Amygdala (tissue), 56 donors: ENCODE measurements at regions not wholly inside any gene's neighbourhood (a gene's known extent, or its start where the extent isn't known, plus 50 kb on each side); places are given as distances from the start of the nearest gene placed in this dataset.
"Not testable (repeated sequence)": the region's sequence is repeated elsewhere in the genome, so short reads cannot be mapped to it uniquely, and the experiment has no call there.

ENCODE experiments used
- DNase-seq, 56 donors: peaks; one replicate each; lab custom pipeline; 2025; lab: John Stamatoyannopoulos, UW

DNA sequence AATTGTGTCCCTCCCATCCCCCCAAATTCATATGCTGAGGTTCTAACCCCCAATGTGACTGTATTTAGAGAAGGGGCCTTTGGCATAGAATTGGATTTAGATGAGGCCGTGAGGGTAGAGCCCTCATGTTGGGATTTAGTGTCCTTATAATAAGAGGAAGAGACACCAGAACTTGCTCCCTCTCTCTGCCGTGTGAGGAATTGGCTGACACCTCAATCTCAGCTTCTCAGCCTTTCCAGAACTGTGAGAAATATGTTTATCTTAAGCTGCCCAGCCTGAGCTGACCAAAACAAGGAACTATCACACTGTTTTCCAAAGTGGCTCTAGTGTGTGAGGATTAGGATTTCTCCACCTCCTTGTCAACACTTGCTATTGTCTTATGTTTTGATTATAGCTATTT lies 400.0 kb upstream of the FZD8 start:
- no peak for DNase-seq

DNA sequence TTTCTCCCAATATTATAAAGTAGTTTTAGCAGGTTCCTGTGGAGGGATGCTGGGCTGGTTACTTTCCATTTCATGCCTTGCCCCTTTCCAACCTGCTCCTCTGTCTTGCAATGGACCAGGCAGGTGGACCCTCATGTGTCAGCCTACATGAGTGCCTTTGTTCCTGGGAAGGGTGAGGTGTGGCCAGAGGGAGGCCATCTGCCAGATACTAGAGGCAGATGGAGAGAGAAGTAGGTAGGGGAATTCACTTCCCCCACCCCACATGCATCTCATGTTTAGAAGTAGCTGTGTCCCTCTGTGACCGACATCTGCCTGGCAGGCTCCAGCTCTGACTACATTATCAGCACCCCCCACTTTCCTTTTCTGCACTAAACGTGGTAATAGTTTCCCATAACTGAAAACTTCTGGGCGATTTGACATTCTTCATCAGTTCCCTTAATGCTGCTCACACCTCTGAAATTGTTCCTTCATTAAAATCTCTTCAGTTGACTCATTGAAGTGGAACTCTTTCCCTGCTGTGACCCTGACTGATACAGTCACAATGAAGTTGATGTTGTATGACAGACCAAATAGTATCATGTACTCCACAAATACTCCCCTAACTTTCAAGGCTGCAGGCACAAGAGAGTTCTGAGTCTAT lies 396.3 kb upstream of the FZD8 start:
- no peak for DNase-seq

DNA sequence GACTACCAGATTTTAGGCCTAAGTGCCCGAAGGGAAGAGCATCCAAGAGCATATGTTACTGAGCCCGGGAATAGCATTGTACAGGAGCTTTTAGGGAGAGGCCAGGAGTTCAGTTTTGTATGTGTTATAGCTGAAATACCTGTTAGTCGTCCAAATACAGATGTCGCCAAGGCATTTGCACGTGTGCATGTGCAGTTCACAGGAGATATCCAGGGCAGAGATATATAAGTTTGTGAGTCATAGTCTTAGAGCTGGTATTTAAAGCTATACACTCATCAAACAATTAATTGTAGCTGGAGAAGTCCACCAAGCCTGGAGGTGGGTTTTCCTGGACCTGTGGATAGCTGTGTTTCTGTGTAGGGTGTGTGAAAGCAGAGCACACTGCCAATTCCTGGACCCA lies 394.0 kb upstream of the FZD8 start:
- no peak for DNase-seq

DNA sequence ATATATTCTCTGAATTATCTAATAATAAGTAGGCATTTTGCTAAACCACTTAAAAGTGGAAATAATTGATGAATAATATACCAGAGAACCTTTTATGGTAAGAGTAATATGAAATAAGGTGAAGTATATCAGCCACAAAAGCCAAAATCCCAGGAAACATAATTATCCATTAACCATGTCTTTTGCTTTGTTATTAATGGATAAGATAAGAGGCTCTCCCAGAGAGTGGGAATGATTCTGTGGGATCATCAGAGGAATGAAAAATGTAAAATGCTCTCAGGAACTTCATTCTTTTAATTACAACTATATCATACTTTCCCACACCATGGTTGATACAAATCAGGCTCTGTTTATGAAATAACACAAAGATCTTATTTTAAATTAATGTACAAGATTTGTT lies 391.7 kb upstream of the FZD8 start:
- DNase-seq: no peak

DNA sequence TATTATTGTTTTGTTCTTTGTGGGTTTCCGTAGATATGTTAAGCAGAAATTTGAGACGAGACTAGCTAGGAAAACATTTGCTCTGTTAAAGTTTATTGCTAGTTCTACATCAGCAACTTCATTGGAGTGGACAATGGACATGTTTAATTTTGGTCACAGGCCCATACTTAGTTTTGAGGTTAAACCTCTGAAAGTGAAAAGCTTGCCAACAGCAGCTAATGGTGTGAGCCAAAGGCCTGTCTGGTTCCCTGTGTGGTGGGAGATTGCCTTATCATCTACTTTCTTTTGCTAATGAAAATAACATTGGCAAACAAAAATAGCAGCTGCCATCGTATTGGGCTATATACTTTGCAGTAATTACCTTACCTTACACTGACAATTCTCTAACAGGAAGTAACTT lies 388.4 kb upstream of the FZD8 start:
- DNase-seq: no peak

DNA sequence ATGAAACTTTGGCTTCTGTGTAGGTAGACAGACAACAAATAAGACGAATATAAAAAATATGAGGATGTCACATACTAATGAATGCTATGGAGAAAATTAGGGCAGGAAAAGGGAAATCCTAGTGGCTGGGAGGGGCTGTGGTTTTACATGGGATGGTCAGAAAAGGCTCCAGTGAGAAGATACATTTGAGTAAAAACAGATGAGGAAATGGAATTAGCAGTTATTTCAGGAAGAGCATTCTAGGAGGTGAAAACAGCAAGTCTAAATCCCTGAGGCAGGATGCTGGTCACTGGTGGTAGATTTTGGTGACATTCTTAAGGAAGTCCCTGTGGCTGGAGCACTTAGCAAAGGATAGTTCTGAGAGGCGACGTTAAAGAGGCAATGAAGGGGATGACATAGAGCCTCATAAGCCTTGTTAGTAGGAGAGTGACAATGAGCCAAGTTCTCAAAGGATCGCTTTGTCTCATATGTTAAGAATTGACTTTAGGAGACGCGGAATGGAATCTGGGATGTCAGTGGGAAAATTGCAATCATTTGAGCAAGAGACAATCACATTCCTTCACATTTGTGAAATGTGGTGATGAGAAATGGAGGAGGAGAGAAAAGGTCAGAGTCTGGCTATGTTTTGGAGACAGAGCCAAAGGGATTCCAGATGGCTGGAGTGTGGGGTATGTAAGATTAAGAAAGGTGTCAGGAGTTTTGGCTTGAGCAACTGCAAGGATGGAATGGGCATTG lies 384.7 kb upstream of the FZD8 start:
- DNase-seq: no peak

DNA sequence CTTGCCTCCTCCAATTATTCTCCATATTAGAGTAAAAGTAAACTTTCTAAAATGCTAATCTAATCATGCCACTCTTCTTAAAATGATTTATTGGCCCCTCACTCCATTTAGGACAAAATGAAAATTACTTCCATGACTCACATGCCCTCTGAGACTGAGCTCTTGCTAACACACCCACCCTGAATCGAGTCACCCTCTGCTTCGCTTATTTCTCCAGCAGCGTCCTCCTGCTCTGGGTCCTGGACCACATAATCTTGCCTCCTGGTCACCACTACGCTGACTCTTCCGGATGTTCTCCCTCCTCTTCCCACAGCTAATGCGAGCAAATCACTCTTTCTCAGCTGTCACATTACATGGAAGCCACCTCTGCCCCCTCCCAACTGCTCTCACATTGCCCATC lies 384.0 kb upstream of the FZD8 start:
- DNase-seq: no peak

DNA sequence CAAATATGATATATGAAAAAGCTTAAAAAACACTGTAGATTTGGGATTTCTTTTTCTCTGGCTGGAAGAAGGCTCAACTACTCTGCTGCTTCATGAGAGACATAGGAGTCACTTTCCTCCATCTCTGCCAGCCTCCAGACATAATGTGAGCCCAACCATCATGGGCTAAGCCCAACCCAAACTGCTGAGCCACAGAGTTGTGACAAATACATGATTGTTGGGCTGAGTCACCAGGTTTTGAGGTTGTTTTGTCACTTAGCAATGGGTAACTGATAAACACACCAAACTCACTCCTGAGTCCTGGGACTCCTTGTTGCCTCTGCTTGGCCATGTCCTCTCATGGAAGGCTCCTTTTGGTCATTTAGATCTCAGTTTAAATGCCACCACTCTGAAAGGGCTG lies 381.8 kb upstream of the FZD8 start:
- DNase-seq: no peak

DNA sequence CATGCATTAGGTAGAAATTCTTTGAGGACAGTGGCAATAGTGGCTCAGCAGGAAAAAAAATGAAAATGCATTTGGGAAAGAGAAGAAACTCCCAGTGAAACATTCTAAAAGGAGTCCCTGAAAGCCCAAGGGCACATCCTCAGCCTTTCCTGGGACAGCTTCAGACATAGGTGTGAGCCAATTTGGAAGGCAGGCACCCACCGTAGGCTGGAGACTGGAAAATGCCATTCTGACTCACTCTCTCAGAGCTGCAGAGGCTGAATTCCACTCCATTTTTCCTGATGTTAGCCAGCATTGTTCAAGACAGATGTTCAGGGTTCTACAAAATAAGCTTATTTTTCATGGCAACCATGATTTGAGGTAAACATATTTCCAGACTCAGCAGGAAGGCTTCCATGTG lies 379.0 kb upstream of the FZD8 start:
- DNase-seq: no peak

DNA sequence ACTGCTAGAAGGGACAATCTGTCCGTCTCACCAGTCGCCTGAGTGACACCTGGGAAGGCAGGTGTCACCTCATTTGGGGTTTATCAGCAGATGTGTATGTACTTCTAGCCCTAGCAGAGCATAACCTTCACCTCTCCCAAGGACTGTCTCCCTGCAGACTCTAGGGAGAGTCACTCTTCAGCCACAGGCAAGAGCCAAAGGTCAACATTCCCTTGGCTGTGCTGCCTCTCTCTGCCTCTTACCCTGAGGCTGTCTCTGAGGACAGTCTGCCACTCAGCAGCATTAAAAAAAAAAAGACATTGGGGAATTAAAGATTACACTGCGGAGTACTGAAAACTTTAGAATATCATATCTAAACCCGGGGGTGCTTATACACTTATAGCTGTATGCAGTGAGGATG lies 377.7 kb upstream of the FZD8 start:
- no peak for DNase-seq

DNA sequence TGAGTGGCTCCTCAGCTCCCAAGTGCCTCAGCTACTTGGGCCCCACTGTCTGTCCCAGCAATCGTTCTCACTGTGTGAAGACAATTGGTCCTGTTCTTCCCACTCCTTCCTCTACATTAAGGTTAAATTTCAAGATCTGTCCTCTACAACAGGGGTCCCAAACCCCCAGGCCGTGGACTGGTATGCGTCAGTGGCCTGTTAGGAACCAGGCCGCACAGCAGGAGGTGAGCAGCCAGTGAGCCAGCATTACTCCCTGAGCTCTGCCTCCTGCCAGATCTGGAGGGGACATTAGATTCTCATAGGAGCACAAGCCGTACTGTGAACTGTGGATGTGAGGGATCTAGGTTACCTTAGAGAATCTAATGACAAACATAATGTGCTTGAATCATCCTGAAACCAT lies 376.9 kb upstream of the FZD8 start:
- no peak for DNase-seq

DNA sequence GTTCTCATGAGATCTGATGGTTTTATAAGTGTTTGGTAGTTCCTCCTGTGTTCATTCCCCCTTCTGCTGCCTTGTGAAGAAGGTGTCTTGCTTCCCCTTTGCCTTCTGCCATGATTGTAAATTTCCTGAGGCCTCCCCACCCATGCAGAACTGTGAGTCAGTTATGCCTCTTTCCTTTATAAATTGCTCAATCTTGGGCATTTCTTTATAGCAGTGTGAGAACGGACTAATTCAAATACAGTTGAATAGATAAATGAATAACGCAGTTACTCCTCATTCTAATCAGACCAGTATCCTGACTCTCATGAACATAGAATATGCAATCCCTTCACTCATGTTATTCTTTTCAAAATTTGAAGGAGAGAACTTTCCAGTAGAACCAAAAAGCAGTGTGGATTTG lies 375.0 kb upstream of the FZD8 start:
- DNase-seq: no peak

DNA sequence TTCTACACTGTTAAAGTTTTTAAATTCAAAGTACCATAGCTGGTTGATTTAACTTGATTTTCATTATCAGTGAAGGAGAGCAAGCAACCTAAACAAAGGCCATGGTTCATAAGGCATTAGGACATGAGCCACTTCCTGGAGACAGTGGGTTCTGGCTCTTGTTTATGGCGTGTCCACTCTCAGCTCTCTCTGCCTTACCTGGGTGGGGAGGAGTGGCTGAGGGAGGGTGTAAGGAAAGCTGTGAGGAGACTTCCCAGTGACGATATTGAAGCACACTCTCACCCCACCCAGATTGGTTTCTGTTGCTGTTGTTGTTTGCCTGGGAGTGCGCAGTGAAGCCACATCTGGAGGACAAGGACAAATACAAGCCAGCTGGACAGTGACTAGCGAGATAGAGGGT lies 365.3 kb upstream of the FZD8 start:
- DNase-seq: no peak

DNA sequence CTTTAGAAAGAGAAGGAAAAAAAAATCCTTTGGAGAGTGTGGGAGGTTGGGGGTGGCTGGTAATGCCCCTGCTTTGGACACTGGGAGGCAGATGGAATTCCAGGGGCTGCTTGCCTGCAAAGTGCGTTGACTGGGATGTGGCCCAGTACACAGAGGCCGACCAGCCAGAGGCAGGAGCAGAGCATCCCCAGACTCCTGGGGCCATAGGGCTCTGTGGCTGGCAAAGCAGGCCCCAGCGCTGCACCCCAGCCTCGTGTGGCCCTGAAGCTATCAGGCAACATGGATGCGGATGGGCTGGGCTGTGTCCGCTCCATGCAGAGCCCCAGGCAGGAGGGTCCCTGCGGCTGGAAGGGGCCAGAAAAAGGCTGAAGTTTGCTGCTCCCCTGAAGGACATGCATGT lies 361.6 kb upstream of the FZD8 start:
- no peak for DNase-seq

DNA sequence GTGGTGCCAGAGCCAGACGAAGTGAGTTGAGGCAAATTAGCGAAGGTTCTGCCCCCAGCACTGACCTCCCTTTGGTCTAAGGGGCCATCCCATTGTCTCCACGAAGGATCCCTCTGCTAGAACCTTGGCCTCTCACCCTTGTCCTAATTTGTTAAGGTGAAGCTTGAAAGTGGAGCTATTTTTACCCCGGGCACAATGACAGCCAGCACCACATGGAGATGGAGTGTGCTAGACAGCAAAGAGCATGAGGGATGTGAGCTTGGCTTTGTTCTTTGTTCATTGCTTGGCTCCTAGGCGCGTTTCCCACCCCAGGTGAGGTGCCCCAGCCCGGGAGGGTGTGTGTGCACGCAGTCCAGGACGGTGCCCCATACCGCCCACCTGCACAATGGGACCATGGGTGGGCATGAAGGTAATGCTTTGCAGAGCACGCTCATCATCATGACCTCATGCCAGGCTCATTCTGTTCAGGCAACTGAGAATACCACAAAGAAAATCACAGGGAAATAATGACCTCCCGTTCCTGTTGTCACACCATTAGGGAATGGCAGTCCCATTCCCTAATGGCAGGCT lies 361.0 kb upstream of the FZD8 start:
- no peak for DNase-seq

DNA sequence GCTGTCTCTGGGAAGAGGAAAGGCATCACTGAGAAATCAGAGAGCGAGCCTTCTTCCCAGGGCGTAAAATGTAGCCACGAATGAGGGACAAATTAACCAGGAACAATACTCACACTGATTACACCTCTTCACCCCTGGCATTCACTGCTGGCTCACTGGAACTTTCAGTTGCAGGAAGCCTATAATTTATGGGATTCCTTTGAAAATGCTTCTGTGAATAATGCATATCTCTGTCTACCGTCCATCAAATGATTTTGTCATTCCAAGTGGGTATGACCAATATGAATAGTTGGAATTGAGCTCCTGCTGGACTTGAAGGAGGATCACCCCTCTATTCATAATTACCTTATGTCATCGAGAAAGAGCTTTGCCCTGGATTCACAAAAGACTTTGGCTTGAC lies 360.3 kb upstream of the FZD8 start:
- DNase-seq: no peak

DNA sequence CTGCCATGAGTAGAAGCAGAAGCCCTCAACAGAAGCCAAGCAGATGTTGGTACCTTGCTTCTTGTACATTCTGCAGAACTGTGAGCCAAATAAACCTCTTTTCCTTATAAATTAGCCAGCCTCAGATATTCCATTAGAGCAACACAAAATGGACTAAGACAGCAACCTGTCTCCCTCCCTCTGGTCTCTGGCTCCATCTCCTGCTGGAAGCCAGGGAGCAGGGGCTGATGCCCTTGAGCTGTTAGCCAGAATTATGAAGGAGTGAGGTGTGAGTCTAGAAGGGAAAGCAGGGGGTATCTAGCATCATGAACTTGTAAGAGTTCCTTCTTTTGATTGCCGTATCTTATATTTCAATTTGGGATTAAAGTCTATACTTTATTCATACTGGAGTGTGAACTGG lies 358.7 kb upstream of the FZD8 start:
- DNase-seq: not testable (repeated sequence)

DNA sequence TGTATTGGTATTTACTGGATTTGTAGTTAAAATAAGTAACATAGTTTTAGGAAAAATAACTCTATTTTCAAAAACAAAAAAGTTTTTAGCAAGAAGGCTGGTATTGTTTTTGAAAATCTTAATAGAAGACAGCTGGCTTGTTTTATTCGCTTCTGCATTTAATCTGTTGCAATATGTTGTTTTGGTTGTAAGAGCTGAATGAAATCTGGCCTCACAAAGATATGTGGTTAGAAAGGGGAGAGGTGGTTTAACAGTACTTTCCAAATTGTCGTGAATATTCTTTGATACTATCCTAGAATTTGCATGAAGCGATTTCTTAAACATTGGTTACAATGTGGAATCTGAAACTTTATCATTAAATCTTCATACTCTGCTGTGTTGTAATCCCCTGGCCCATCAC lies 355.9 kb upstream of the FZD8 start:
- DNase-seq: no peak

DNA sequence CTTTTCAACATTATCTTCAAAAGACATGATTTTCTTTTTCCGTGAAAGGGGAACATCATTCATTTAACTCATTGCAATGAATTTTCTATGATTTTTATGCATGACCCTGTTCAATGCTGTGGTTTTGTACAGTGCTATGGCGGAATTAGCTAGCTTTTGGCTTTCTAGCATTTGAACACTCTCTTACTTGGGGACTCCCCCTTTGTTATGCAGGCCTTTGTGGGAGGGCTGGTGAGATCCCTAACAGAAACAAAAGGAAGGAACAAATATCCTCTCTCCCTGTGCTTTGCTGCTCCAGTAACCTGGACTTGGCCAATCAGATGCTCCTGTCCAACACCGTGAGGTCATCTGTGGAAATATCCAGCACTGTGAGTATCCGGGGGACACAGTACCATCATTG lies 353.4 kb upstream of the FZD8 start:
- no peak for DNase-seq

DNA sequence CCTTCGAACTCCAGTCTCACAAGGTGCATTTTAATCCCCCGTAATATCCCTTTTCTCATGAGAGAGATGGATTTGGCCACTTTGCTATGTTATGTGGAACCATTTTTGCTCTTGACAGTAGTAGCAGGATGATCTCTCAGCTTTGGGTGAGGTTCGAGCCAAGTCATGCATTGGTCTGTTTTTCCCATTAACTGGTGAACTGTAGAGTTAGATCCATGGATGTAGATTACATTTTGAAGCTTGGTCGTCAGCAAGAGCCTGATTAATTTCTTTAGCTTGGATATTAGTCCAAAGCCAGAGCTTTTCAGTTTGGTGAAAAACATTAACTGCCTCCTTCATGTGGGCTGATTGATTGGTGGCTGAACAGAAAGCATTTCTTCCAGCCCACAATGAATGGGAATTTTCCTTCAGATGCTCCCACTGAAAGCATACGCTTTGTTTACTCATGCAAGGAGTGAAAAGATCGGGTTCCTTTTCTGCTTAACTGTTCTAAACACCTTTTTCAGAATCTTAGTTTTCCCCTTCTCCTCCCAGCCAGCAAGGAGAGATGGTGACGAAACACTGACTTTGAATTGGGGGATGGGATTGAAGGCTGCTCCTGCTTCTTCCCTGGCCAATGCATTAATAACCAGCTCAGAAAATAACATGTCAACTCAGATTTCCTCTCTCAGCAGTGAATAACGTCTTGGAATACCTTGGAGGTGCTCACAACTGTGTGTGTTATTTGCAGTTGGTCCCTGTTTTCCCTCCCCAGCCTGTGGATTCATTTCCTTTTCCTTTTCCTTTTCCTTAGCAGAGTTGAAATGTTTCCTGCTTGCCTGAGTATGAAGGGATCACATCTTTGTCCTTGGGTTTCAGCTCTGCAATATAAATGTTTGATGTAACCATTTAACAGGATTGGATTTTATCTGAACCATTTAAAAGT lies 351.8 kb upstream of the FZD8 start:
- DNase-seq: no peak

DNA sequence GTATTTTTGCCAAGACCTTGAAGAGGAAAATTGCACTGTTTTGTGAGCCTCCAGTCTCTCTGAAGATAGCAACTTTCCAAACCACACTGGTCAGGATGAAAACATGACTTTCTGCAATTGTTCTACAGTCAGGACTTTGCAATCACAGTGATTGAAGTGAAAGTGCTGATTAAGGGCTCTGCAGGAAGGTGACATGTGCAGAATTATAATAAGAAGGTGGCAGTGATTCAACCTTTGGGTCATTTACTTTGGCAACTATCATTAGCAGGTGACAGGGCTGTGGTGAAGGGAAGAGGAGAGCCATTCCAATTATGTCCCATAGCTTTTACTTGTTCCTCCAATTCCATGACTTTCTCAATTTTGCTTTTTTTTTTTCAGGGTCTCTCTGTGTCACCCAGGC lies 350.0 kb upstream of the FZD8 start:
- DNase-seq: no peak
